SKM-1 treated with dmso at 0.1 percent for 144 hours (cell line): ENCODE measurements at regions not wholly inside any gene's neighbourhood (a gene's known extent, or its start where the extent isn't known, plus 50 kb on each side); places are given as distances from the start of the nearest gene placed in this dataset.

Experiments used
- DNase-seq: peaks from one replicate; lab custom pipeline; 2025; ENCODE audit not compliant: unreplicated experiment; lab: John Stamatoyannopoulos, UW

DNA sequence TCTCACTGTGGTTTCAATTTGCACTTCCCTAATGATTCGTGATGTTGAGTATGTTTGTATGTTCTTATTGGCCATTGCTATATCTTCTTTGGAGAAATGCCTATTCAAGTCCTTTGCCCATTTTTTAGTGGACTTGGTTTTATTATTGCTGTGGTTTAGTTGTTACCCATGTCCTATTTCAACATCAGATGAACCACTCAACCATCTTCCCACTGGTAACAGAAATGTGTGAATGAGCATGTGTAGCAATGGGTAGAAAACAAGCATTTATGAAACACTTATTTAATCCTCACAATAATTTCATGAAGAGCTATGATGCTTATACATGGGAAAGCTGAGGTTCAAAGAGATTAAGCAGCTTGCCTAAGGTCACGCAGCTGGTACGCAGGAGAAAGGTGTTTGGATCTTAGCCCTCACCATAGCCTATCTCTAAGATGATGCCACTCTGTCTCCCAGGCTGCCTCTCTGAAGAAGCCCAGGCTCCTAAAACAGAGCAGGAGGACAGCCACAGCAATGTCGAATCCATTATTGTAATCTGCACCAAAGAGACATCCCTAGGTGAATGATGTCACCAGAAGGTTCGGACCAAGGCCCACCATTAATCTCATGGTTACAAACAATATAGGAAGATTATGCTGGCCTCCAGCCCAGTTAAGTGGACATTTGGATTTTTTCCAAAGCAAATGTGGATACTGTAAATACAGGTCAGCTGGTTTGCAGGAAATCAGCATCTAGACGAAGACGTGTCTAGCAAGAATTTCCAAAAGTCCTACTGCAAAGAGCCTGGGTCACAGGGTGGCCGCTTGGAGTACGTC, 447.6 kb upstream of the ZMIZ1 start:
- DNase-seq, result no peak

DNA sequence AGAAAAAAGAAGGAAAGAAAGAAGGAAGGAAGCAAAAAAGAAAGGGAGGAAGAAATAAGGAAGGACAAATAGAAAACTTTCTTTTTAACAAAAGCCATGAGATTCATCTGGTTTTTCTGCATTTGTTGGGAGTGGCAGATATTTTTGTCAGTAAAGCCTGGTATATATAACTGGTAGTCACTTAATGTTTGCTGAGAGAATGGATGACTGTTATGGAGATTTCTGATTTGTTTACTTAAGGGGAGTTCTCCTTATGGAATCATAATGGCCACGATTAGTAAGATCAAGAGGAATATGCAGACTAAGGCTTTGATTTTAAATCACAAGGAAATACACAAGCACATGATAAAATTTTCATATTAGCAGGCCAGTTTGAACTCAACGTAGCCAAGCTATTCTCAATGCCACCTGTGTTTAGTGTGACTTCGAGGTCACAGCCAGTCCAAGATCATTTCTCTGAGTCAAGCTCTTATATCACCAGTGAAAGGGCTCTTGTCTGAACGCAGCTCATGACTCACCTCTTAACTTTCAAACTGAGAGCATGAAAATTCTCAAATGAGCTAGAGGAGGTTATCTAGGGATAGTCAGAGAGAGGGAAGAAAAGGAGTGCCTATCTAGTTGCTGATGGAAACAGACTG, 445.1 kb upstream of the ZMIZ1 start:
- no peak for DNase-seq

DNA sequence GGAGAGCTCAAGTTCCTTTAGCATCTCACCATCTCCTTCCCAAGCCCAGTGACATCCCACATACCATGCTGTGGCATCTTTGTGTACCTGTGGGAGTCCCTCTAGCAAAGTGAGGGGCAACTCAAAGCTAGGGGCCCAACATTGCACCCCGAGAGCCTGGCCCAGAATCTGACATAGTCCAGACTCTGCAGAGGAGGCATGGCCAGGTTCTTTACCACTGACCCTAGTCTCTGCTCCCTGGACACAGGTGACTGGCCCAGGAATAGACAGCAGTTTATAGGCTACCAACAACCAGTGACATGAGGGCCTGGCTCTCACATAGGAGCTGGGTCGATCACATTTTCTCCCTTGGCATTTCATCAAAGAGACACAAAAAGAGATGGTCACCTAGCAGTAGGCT, 444.0 kb upstream of the ZMIZ1 start:
- DNase-seq, result no peak

DNA sequence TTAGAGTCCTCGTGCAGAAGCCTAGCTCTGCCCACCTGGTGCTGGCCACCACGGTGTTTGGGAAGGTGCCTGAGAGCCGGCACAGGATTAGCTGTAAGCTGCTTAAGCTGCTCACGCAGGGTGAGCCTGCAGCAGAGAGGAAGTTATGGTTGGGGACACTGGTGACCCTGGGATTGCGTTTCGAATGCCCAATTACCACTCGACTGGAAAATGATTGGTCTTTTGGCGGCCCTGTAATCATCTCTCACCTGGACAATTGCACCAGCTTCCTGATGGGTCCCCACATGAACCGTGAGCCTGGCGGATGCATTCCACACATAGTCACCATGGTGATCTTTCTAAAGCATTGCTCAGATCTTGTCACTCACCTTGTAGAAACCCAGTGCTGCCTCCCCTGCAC, 442.3 kb upstream of the ZMIZ1 start:
- peak; percentile 19 for DNase-seq

DNA sequence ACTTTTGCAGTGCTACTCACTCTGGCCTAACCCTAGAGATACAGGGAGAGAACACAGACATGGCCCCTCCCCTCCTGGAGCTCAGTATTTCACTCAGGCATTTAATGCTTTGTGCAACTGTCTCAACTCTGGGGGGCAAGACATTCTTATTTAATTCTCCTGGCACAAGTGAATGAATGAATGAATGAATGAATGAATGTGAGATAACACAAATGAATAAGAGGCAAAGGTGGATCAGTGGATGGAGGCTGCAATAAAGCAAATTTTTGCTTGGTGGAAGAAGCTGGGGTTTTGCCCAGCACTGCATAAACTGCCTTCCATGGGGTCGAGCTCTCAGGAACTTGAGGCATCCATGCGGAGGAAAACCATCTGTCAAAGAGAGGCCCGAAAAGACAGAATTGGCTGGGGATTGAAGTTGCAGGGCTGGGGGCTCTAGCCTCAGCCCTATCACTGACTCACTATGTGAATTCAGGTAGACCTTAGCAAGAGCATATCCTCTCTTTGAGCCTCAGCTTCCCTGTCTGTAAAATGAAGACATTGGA, 441.4 kb upstream of the ZMIZ1 start:
- DNase-seq, result no peak

DNA sequence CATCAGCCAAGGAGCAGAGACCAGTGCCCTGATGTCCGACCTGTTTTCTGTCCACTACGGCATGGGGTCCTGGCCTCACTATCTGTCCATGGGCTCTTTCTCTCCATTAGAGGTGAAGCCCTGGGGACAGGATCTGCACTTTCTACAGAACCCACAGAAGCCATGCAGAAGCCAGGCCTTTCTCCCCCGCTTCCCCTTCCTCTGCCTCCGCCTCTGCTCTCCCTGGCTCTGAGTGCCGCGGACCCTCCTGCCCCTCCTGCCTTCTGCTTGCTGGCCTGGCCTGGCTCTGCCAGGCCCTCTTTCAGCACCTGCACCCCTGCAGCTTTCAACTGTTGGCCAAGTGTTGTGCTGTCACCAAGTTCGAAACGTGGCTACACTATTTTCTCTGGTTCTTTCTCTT, 439.8 kb upstream of the ZMIZ1 start:
- no peak for DNase-seq

DNA sequence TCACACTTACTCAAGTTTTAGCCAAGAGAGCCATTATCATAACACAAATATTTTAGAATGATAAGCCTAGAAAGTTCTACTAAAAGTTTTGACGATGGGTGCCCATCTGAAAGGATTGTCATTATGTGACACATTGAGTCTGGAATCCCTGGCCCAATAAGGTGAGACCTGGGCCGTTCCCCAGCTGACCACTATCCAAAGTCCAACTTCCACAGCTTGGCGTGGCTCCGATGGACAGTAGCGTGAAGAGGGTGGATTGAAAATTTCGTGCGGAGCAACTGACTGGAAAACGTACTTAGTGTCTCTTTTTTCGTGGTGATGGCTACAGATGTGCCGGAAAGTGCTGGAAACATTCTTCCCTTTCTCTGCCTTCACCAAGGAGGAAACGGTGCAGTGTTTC, 439.0 kb upstream of the ZMIZ1 start:
- DNase-seq, result no peak

DNA sequence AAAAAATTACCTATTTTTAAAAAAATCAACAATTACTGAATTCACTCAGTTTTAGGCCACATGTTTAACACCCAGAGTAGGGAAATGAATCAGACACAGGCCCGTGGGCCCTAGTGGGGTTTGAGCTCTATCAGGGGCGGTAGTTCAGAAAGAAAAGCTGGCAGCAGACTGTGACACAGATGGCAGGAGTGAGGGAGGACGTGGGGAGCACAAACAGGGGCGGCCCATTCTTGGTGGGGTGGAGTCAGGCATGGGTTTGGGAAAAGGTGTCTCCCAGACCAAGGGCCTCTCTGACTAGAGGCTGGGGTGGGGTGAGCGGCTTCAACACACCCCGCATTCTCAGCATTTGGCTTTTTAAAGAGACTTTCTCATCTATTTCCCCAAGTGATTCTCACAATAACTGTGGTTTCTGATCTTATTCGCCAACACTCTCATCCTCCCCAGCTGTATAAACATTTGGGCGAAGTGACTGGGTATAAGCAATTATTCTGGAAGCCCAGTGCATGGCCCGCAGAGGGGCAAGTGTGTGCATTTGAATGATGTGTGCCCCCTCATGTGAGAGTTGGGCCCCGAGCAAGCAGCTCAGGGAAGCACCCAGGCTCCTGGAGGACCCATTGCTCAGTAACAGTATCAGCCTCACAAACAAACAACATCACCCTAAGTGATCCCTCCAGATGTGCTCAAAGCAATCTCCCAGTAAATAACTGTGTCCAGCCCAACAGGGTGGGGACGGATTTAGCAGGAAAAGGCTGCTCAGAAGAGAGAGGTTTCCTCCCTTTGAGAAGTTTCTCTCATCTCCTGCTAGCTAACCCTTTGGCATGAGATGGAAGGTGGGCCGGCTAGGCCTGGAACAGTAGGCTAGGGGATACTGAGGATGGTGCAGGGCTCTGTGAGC, 437.6 kb upstream of the ZMIZ1 start:
- DNase-seq, result no peak

DNA sequence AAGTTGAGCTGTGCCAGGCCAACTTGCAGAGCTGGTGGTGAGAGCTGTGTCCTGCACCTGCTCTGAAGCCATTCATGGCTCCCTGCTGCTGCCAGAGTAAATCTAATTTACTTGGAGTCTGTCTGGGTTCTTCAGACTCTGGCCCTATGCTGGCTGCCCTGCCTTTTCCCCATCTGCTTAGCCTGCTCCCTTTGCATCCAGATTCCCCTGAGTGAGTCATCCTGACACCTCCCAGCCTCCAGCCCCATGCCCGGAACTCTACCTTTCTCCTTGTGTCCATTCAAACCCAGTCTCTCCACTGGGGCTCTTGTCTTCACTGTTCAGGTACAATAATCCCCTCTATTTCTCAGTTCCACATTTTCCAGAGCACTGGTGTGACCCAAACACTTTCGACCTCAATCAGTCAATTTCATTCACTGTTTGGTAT, 434.4 kb upstream of the ZMIZ1 start:
- no peak for DNase-seq

DNA sequence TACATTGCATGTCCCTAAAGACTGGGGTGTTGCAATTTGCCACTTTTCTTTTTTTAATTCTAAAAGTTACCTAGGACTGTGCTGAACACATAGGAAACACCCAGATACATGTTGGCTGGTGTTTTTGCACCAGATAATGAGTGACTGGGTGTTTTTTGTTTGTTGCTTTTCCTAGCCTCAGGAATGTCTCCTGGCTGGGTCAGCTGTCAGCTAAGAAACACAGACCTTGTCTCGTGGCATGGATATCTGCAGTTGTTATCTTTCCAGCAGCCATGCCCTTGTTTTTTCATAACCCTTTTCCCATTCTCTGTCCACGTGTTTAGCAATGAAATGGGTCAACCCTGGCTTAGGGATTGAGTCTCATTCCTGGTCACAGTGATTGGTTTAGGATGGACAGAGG, 433.9 kb upstream of the ZMIZ1 start:
- no peak for DNase-seq

DNA sequence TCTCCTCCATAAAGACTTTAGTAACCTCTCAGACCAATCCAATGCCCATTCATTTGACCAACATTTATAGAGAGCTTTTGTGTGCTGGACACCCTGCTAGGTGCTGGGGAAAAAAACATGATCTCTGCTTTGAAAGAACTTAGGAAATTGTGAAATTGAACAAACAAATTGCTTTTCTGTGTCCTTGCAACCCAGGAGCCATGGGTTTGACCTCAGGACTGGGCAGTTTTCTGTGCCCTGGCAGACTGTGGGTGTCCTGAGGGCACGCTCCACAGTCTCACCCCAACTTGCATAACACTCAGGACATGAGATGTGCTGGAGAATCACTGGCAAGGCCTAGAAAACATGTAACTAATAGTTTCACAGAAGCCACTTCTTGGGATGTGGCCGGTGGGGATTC, 429.1 kb upstream of the ZMIZ1 start:
- DNase-seq, result no peak

DNA sequence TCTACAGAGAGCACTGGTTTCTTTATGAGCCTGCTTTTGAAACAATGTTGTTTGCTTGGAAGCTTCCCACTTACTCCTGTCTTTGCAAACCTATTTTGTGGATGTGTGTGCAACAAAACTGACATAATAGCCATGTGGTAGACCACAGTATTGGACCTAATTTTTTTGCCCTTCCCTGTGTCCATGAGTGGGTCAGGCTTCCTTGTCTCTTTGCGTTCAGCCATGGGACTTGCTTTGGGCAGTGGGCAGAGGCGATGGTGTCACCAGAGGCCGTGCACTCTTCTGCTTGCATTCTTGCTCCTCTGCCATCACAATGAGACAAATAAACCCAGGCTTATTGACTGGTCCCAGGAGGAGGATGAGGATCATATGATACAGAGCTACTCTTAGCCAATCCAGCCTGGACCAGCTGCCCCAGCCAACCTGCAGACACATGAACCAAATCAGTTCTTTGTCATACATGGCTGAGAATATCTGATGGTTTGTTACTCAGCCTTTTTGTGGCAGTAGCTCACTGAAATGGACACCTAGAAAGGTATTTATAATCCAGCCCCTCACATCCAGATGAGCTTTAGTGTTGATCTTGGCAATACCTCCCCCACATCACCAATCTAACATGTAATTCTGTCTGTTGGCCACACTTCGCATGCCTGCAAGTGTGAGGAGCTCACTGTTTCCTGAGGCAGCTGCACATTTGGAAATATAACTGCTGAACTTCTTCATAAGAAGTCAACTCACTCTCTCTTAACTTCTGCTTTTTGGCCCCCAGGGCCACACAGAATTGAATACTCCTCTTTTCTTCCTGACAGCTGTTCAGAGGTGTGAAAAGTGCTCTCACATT, 427.8 kb upstream of the ZMIZ1 start:
- peak; percentile 86 for DNase-seq

DNA sequence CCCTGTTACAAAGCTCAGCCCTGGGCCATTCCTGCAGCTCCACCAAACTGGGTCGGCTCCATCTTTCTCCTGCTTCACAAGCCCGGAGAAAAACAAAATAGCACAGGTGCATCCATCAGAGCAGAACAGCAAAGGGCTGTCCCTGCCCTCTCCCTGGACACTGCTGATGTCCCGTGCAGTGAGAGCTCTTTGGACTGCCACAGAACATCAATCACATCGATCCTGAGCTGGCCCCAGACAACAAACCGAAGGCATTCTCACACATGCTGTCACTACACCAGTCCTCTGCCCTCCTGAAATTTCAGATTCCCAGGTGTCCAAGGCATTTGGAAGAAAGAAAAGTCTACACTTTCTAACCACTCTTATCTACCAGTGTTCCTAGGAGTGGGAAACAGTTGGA, 427.1 kb upstream of the ZMIZ1 start:
- DNase-seq, result no peak

DNA sequence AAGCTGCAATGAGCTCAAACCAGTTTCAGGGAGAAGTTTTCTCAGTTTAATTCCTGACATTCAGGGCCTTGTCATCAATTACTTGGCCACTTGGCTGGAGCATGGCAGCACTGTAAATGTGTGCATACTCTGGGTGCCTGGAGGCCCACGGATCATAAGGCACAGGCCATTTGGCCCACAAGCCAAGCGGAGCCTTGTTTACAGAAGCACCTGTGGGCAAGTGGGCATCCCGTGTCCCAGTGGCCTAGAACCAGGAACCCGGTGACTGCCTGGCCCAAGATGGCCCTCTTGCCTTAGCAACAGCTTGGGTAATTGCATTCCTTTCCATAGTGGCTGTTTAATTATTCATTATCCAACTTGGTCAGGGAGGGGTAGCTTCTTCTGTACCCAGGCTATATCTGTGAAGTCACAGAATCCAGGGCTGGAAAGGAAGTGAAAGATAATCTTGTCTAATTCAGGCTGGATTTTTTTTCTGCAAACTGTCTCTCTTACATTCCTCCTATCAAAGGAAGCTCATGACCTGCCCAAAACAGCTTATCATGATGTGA, 426.4 kb upstream of the ZMIZ1 start:
- no peak for DNase-seq

DNA sequence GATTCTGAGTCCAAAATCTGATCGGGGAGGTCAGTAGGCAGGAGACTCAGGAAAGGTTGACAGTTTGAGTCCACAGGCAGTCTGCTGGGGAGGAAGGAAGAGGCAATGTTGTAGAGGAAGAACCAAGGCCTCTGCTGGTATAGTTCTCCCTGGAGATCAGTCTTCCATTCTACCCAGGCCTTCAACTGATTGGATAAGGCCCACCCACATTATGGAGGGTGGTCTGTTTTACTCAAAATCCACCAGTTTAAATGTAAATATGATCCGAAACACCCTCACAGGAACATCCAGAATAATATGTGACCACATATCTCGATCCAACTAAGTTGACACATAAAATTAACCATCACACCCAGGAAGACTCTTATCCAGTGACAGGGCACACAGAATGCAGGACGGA, 425.3 kb upstream of the ZMIZ1 start:
- no peak for DNase-seq

DNA sequence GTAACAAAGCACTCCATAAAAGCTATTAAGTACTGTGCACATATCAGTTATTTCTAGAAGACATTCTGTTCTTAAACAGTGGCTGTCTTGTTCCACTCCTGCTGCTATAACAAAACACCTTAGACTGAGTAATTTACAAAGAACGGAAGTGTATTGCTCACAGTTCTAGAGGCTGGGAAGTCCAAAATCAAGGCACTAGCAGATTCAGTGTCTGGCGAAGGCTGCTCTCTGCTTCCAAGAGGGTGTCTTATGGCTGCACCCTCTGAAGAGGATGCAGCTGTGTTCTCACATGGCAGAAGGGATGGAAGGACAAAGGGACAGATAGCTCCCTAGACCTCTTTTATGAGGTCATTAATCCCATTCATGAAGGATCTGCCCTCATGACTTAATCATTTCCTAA, 424.2 kb upstream of the ZMIZ1 start:
- no peak for DNase-seq

DNA sequence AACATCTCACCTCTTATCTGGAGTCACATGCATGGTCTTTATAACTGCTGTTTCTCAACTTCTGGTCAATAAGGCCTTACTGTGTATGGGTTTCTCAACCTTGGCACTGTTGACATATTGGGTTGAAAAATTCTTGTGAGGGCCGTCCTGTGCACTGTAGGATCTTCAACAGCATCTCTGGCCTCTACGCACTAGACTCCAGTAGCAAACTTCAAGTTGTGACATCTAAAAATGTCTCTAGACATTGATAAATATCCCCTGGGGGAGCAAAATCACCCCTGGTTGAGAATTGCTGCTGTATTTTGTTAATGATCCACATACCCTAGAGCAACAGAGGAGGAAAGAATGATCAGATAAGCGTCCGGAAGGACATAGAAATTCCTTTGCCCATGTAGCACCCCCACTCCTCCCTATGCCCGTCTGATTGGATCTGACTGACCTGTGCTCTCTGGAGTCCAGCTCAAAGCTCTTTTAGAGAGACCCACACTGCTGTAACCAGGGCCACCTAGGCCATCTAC, 423.5 kb upstream of the ZMIZ1 start:
- DNase-seq, result no peak

DNA sequence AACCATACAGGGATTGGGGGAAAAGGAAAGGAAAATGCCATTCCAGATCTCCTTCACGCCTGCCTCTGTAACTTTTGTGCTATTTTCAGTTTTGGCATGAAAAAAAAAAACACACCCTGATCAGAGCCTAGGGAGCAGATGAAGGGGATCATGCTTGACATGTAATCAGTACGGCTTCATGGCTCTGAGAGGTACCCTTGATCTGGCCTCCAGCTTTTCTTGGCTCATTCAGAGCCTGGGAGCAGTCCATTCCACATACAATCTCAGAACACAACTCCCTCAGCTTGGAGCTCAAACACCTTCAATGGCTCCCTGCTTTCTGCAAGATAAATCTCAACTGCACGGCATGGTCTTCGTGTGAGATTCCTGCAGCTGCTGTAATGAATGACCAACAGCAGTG, 422.8 kb upstream of the ZMIZ1 start:
- no peak for DNase-seq

DNA sequence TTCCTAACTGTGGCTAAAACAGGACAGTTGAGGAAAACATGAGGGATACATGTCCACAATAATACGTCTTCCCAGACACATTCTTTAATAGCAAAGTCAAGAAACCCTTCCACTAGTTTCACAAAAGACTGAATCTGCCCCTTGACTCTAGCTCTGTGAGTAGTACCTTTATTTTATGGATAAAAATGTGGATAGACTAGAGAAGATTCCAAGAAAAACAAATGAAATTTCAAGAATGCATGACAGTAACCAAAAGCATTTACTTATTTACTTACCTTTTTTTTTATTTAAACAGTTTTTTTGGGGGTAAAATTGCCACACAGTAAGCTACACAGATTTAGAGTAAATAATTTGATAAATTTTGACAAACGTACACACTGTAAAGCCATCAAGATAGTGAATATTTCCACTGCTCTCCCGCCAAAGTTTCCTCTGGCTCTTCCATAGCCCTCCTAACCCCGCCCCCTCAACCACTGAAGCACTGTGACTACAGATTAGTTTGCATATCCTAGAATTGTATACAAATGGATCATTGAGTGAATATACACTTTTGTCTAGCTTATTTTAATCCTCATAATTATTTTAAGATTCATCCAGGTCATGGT, 420.4 kb upstream of the ZMIZ1 start:
- no peak for DNase-seq

DNA sequence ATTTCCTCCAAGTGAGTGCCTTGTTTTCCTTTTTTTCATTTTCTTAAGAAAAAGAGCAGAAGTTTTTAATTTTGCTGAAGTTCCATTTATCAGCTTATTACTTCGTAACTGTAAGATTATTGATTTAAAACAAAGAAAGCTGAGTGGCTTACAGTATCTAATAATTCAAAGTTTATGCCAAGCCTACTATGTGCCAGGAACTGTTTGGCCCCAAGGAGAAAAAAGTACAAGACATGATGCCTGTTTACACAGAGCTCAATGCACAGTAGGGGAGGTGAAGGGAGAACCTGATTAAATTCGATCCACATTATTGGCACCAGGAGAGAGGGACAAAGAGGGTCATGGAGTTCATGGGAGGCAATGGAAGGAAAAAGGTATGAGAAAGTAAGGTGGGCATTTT, 419.3 kb upstream of the ZMIZ1 start:
- DNase-seq, result no peak
